Loucy (cell line): ENCODE measurements at regions not wholly inside any gene's neighbourhood (a gene's known extent, or its start where the extent isn't known, plus 50 kb on each side); places are given as distances from the start of the nearest gene placed in this dataset.

Experiments used
- H2AFZ ChIP-seq: fragments of 200-600 bp; sonication (generic); 2 replicates; pipeline ENCODE4 v1.6.0; 2016; ENCODE audit warnings: antibody characterized with exemption, mild to moderate bottlenecking, low read length, moderate library complexity
- H3F3A ChIP-seq: fragments of 200-600 bp; 2 replicates; pipeline ENCODE4 v1.6.0; 2016; ENCODE audit warnings: antibody characterized with exemption, low read depth, mild to moderate bottlenecking
- H3K27me3 ChIP-seq: fragments of 200-600 bp; sonication (generic); 2 replicates; pipeline ENCODE4 v1.6.1; 2014; ENCODE audit warnings: low read length, mild to moderate bottlenecking; ENCODE audit not compliant: insufficient read depth, poor library complexity, severe bottlenecking
- H3K36me3 ChIP-seq: fragments of 200-600 bp; sonication (generic); 2 replicates; pipeline ENCODE4 v1.6.1; 2016; ENCODE audit warnings: low read length; ENCODE audit not compliant: insufficient read depth
- H3K4me1 ChIP-seq: fragments of 200-600 bp; sonication (generic); 2 replicates; pipeline ENCODE4 v1.5.1; 2014; ENCODE audit warnings: low read length, mild to moderate bottlenecking; ENCODE audit not compliant: insufficient read depth, poor library complexity, severe bottlenecking
- H3K4me2 ChIP-seq: fragments of 200-600 bp; sonication (generic); 2 replicates; pipeline ENCODE4 v1.6.0; 2014; ENCODE audit warnings: antibody characterized with exemption, low read length, low read depth, mild to moderate bottlenecking; ENCODE audit not compliant: poor library complexity, severe bottlenecking
- H3K4me3 ChIP-seq: fragments of 200-600 bp; sonication (generic); 2 replicates; pipeline ENCODE4 v1.5.1; 2014; ENCODE audit warnings: low read length, mild to moderate bottlenecking, mixed read lengths; ENCODE audit not compliant: poor library complexity, severe bottlenecking
- H3K79me2 ChIP-seq: fragments of 200-600 bp; sonication (generic); 2 replicates; pipeline ENCODE4 v1.6.1; 2014; ENCODE audit warnings: low read length; ENCODE audit not compliant: insufficient read depth
- H3K9ac ChIP-seq: fragments of 200-600 bp; sonication (generic); 2 replicates; pipeline ENCODE4 v1.6.0; 2014; ENCODE audit warnings: mild to moderate bottlenecking, low read depth, low read length, moderate library complexity; ENCODE audit not compliant: poor library complexity, severe bottlenecking
- H3K9me2 ChIP-seq: fragments of 200-600 bp; sonication (generic); replicated peaks from 2 replicates; pipeline ENCODE4 v1.6.1; 2016; ENCODE audit warnings: low read depth, low read length, mixed read lengths
- H3K9me3 ChIP-seq: fragments of 200-600 bp; sonication (generic); 2 replicates; pipeline ENCODE4 v1.6.1; 2014; ENCODE audit warnings: mild to moderate bottlenecking, antibody characterized with exemption, low read length, low read depth; ENCODE audit not compliant: insufficient read depth
- H4K20me1 ChIP-seq: fragments of 200-600 bp; sonication (generic); 2 replicates; pipeline ENCODE4 v1.6.0; 2014; ENCODE audit warnings: antibody characterized with exemption, low read length, mild to moderate bottlenecking; ENCODE audit not compliant: insufficient read depth, poor library complexity, severe bottlenecking
- CTCF ChIP-seq: fragments of 200-600 bp; sonication (generic); conservative IDR thresholded peaks from 2 replicates; pipeline ENCODE4 v1.5.1; 2014; ENCODE audit warnings: mild to moderate bottlenecking, antibody characterized with exemption, low read length
- EZH2phosphoT487 ChIP-seq: fragments of 200-600 bp; IDR thresholded peaks from 2 replicates; pipeline ENCODE4 v1.6.1; 2018; ENCODE audit warnings: antibody characterized with exemption, mild to moderate bottlenecking, moderate library complexity, borderline replicate concordance

- TF ChIP-seq CTCF = no peak
- TF ChIP-seq EZH2phosphoT487 = no peak
- Histone ChIP-seq H3K4me3 (no peak overlapping the region), H3K27me3 (no peaks in the 10 kb centered on the region), H3F3A (no peaks in the 10 kb centered on the region), H3K79me2 (no peaks in the 10 kb centered on the region), H3K4me2 (no peak overlapping the region), H3K9me3 (no peaks in the 10 kb centered on the region), H4K20me1 (no peaks in the 10 kb centered on the region), H3K9ac (no peak overlapping the region), H3K4me1 (no peaks in the 10 kb centered on the region), H2AFZ (no peak overlapping the region), H3K9me2 (no peaks in the 10 kb centered on the region), H3K36me3 (no peaks in the 10 kb centered on the region)
Observed at GRCh38 chr14:38311655-38312054, 55.8 kb upstream of the CLEC14A start.

GRCh38 chr14:38310420-38310995 lies 54.6 kb upstream of the CLEC14A start:
- H4K20me1 ChIP-seq = no peaks in the 10 kb centered on the region
- H3F3A ChIP-seq = no peaks in the 10 kb centered on the region
- TF ChIP-seq CTCF (no peak), EZH2phosphoT487 (no peak)
- H3K9ac ChIP-seq = no peak overlapping the region
- no peak overlapping the region for H3K4me2 ChIP-seq
- H3K4me3 ChIP-seq = no peak overlapping the region
- H3K4me1 ChIP-seq = no peaks in the 10 kb centered on the region
- H3K79me2 ChIP-seq = no peaks in the 10 kb centered on the region
- H3K9me2 ChIP-seq = no peaks in the 10 kb centered on the region
- no peak overlapping the region for H2AFZ ChIP-seq
- H3K36me3 ChIP-seq = no peaks in the 10 kb centered on the region
- H3K9me3 ChIP-seq = no peaks in the 10 kb centered on the region
- H3K27me3 ChIP-seq = no peaks in the 10 kb centered on the region

GRCh38 chr14:38309522-38310277 lies 53.8 kb upstream of the CLEC14A start:
- Histone ChIP-seq H3F3A (no peaks in the 10 kb centered on the region), H3K4me1 (no peaks in the 10 kb centered on the region), H3K4me3 (no peak overlapping the region), H3K9ac (no peak overlapping the region), H4K20me1 (no peaks in the 10 kb centered on the region), H3K9me2 (no peaks in the 10 kb centered on the region), H2AFZ (no peak overlapping the region), H3K79me2 (no peaks in the 10 kb centered on the region), H3K4me2 (no peak overlapping the region), H3K27me3 (no peaks in the 10 kb centered on the region), H3K36me3 (no peaks in the 10 kb centered on the region), H3K9me3 (no peaks in the 10 kb centered on the region)
- TF ChIP-seq EZH2phosphoT487 = no peak
- no peak for TF ChIP-seq CTCF
